CD4-positive, alpha-beta T cell treated with Interleukin-17A for 1 hour (primary cell): ENCODE measurements at regions not wholly inside any gene's neighbourhood (a gene's known extent, or its start where the extent isn't known, plus 50 kb on each side); places are given as distances from the start of the nearest gene placed in this dataset.
A peak's percentile ranks its signal among the peaks of the same experiment; 100 is the strongest.

Experiments
- DNase-seq: peaks from one replicate; pipeline ENCODE4 v3.0.0-alpha.2; 2020

GRCh38 chr9:107213561-107214028 lies 69.5 kb upstream of the RAD23B start:
- DNase-seq, result peak; percentile 36

- DNase-seq, result no peak
Observed at GRCh38 chr9:107214381-107214780, 68.7 kb upstream of the RAD23B start.

DNA sequence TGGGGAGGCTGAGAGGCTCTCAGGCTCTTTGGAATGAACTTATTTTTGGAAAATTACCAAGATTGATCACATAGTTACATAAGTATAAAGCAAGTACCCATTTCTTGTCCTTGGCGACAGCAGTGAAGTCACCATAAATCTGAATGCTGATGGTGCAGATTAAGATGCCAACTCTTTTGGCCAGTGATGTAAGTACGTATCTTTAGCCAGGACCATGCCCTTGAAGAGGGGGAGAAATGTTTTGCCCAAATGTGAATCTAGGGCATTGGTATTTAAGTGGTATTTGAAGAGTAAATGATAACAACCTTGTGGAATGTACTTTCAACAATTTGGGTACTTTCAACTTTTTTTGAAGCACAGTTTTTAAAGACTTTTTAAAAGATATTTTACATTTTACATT lies 68.2 kb upstream of the RAD23B start:
- no peak for DNase-seq

DNA sequence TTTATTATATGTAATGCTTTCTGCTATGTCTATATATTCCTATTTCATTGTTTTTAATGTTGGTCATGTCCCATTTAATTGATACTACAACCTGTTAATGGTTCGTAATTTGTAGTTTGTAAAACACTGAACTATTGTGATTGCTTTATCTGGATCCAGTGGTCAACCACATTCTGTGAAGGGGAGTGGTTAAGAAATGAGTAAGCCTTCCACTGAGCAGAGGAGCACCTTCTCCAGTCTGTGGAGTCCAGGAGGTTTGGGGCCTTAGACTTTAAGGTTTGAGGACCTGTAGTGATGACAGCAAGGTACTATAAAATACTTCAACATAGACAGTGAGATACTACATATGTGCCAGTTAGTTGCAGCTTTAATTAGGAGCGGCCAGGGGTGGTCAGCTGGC lies 67.7 kb upstream of the RAD23B start:
- no peak for DNase-seq

GRCh38 chr9:107216329-107216728 lies 66.8 kb upstream of the RAD23B start:
- no peak for DNase-seq

DNA sequence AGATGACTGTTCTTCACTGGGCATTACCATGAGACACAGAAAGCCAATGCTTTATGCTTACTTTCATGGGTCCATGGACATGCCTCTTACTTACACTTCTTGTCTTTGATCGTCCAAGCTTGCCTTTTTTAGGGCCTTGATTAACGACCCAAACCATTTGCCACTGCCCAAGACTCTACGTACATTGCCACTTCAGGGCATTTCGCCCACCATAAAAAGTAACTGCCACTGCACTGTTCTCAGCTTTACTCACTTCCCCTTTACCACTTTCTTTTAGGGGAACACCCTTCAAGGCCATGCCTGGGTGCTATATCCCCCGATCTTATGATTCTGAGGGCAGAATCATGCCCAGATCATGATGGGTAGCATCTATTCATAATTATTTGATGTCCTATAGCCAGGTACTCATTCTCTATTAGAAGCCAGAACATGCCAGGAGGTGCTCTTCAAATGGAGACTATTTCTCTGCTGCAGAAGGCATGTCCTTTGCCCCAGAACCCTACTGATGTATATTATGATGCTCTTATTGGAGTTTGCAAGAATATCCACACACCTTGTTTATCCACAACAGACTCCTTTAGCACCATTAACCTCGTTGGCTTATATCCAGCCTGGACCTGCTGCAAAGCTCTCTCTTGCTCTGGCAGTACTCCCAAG lies 64.1 kb upstream of the RAD23B start:
- DNase-seq, result no peak

DNA sequence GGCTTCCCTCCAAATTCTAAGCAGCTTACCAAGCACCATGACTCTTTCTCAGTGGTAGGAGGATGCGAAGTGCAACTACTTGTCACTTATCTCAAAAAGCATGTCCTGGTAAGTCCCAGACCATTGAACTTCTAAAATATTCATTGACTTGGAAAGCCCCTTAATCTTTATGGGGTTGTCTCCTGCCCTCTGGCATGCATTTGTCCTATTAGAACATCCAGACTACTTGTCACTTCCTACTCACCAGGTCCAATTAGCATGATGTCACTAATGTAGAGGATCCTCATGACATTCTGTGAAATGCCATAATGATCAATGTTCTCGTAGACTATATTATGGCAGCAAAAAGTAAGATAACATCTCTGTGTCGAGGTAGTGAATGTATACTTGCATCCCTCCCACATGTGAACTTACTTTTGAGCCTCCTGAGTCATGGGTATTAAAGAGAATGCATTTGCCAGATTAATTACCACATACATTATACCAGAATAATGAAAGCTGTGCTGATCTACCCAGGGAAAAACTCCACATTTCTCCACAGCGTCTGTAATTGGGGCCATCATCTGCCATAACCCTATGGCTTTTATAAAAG lies 63.5 kb upstream of the RAD23B start:
- no peak for DNase-seq

- DNase-seq, result no peak
Observed at GRCh38 chr9:107221321-107221720, 61.8 kb upstream of the RAD23B start.

- DNase-seq, result no peak
Observed at GRCh38 chr9:107222020-107222522, 61.0 kb upstream of the RAD23B start.

GRCh38 chr9:107223381-107223780 lies 59.7 kb upstream of the RAD23B start:
- no peak for DNase-seq

DNA sequence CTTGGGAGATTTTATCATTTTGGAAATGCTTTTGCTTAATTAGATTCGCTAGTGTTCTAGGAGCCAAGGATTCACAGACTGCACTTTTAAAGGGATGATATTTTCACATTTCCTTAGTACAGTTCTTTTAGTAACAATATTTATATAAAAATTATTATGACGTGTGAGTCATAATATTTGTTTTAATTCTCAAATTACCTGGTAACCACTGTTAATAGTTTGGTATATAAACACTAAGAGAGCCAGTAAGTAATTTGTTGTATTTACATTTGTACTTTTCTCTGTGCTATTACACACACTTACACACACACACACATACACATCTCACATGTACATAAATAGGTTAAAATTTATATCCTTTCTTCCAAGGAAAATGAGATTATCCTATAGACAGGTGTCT lies 58.8 kb upstream of the RAD23B start:
- DNase-seq, result no peak

GRCh38 chr9:107226421-107226820 lies 56.7 kb upstream of the RAD23B start:
- no peak for DNase-seq

- no peak for DNase-seq
Observed at GRCh38 chr9:107227774-107228173, 55.3 kb upstream of the RAD23B start.

DNA sequence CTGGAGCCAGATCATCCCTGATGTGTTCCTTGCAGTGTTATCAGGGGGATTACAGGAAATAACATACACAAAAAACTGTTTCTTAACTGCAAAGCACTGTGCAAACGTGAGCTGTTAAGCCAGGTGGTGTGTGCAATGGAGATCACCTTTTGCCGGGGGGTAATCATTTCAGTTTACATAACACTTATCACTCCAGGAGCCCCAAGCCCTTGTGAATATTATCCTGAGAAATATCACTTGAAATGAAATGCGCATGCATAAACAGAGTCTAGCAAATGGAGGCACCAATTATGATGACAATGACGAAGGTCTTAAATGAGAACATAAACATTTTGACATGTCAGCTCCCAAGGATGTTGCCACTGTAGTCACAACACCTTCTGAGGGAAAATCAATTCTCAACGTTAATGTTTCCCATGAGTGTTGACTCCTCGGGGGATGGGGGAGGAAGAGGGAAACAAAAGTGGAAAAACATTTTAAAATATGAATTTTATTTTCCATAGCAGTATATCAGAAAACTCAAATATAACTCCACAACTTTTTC lies 54.5 kb upstream of the RAD23B start:
- no peak for DNase-seq

GRCh38 chr9:107229241-107229741 lies 53.8 kb upstream of the RAD23B start:
- DNase-seq, result no peak
